GM12878 (cell line): ENCODE measurements at regions not wholly inside any gene's neighbourhood (a gene's known extent, or its start where the extent isn't known, plus 50 kb on each side); places are given as distances from the start of the nearest gene placed in this dataset.
"Not testable (repeated sequence)": the region's sequence is repeated elsewhere in the genome, so short reads cannot be mapped to it uniquely, and the experiment has no call there.

Source experiments
- ATAC-seq: fragments of 200-7000 bp; cut with Tn5 transposase; 3 replicates; pipeline ENCODE4 v1.9.1; 2020; ENCODE audit warnings: mild to moderate bottlenecking, moderate library complexity
- BruUV-seq: library from RNA; stranded (reverse); fragments of 400-500 nt; replicated peaks from 2 replicates; lab custom pipeline; 2021; lab: Mats Ljungman, UMichigan
- CTCF ChIA-PET: fragments of 300-600 bp; sonication (Branson Sonifier 250); formaldehyde crosslinking; extraction: SDS; loops from one replicate; lab custom pipeline; 2021; ENCODE audit warnings: inconsistent platforms; lab: Yijun Ruan, JAX
- POLR2A ChIA-PET: fragments of 350-600 bp; formaldehyde crosslinking; extraction: SDS; loops from one replicate; lab custom pipeline; 2021; ENCODE audit warnings: inconsistent platforms; lab: Charles Lee
- RAD21 ChIA-PET: fragments of 300-600 bp; sonication (Branson Sonifier 250); formaldehyde crosslinking; loops from one replicate; lab custom pipeline; 2023; ENCODE audit warnings: antibody characterized with exemption; ENCODE audit not compliant: unreplicated experiment; lab: Charles Lee
- SMC1A ChIA-PET: fragments of 300-600 bp; sonication (Branson Sonifier 250); formaldehyde crosslinking; loops from one replicate; lab custom pipeline; 2023; ENCODE audit not compliant: unreplicated experiment, uncharacterized antibody; lab: Charles Lee
- DNase-seq: peaks from one replicate; pipeline ENCODE4 v3.0.0-alpha.2; 2011; ENCODE audit warnings: low read depth, low spot score
- FAIRE-seq: peaks from 3 replicates; lab custom pipeline; 2011; peaks lifted over from hg19 to GRCh38; lab: Jason Lieb, UNC
- H2AFZ ChIP-seq: 2 replicates; pipeline ENCODE4 v1.6.0; 2011; ENCODE audit warnings: low read depth, low read length, control low read depth; ENCODE audit not compliant: control insufficient read depth
- H3K27ac ChIP-seq: 2 replicates; pipeline ENCODE4 v1.5.1; 2011; ENCODE audit warnings: control low read depth; ENCODE audit not compliant: control insufficient read depth, insufficient read depth
- H3K27me3 ChIP-seq, 2 experiments: replicated peaks in 1 of 2; 2 replicates each; pipeline versions ENCODE4 v1.6.0 to v1.6.1; 2011; ENCODE audit warnings: low read length in 1 of 2; ENCODE audit not compliant: control insufficient read depth in 2 of 2, insufficient read depth in 2 of 2
- H3K36me3 ChIP-seq, 2 experiments: 2 replicates each; pipeline ENCODE4 v1.5.1; 2011; ENCODE audit warnings: low read length in 1 of 2; ENCODE audit not compliant: control insufficient read depth in 2 of 2, insufficient read depth in 2 of 2
- H3K4me1 ChIP-seq: 2 replicates; pipeline ENCODE4 v1.6.1; 2011; ENCODE audit warnings: mild to moderate bottlenecking, low read length, moderate library complexity, mixed read lengths; ENCODE audit not compliant: control insufficient read depth, insufficient read depth
- H3K4me2 ChIP-seq: 2 replicates; pipeline ENCODE4 v1.6.0; 2011; ENCODE audit warnings: control low read depth; ENCODE audit not compliant: control insufficient read depth, insufficient read depth
- H3K4me3 ChIP-seq: fragments of 200-600 bp; sonication (generic); 2 replicates; pipeline ENCODE4 v1.5.1; 2016
- H3K79me2 ChIP-seq: 2 replicates; pipeline ENCODE4 v1.6.0; 2011; ENCODE audit warnings: low read length; ENCODE audit not compliant: control insufficient read depth, insufficient read depth
- H3K9ac ChIP-seq: 2 replicates; pipeline ENCODE4 v1.8.0; 2011; ENCODE audit warnings: low read length, control low read depth, mixed read lengths; ENCODE audit not compliant: control insufficient read depth, insufficient read depth
- H3K9me3 ChIP-seq: replicated peaks from 3 replicates; pipeline ENCODE4 v1.5.1; 2011; ENCODE audit warnings: mild to moderate bottlenecking, low read length; ENCODE audit not compliant: control insufficient read depth, insufficient read depth
- H4K20me1 ChIP-seq: 2 replicates; pipeline ENCODE4 v1.6.0; 2011; ENCODE audit not compliant: control insufficient read depth, insufficient read depth
- E2F4 ChIP-seq: IDR thresholded peaks from 2 replicates; pipeline ENCODE4 v1.6.1; 2012; ENCODE audit warnings: low read depth, low read length, improper control_type of control experiment
- HDGF ChIP-seq: fragments of 450-650 bp; IDR thresholded peaks from 2 replicates; pipeline ENCODE4 v1.6.1; 2016; ENCODE audit warnings: antibody characterized with exemption
- IRF5 ChIP-seq: fragments of 450-650 bp; IDR thresholded peaks from 2 replicates; pipeline ENCODE4 v1.6.1; 2017; ENCODE audit warnings: borderline replicate concordance
- JUND ChIP-seq: IDR thresholded peaks from 2 replicates; pipeline ENCODE4 v1.6.1; 2012; ENCODE audit warnings: low read depth, mild to moderate bottlenecking, low read length, improper control_type of control experiment, moderate library complexity
- MTA2 ChIP-seq: fragments of 450-650 bp; IDR thresholded peaks from 2 replicates; pipeline ENCODE4 v1.6.1; 2016; ENCODE audit warnings: low read depth, mild to moderate bottlenecking, moderate library complexity
- NR2F1 ChIP-seq: fragments of 450-650 bp; conservative IDR thresholded peaks from 2 replicates; pipeline ENCODE4 v1.6.1; 2017; ENCODE audit warnings: mild to moderate bottlenecking
- POLR2AphosphoS2 ChIP-seq: IDR thresholded peaks from 2 replicates; pipeline ENCODE4 v1.6.1; 2011; ENCODE audit warnings: low read depth, mild to moderate bottlenecking, low read length, improper control_type of control experiment, moderate library complexity
- SMARCA5 ChIP-seq: fragments of 450-650 bp; IDR thresholded peaks from 2 replicates; pipeline ENCODE4 v1.6.1; 2017; ENCODE audit warnings: mild to moderate bottlenecking
- ZNF24 ChIP-seq: fragments of 450-650 bp; IDR thresholded peaks from 2 replicates; pipeline ENCODE4 v1.6.1; 2017; ENCODE audit warnings: antibody characterized with exemption, mild to moderate bottlenecking
- WGBS: methylation state at CpG from one replicate; pipeline ENCODE4 v1.1.6; 2016; ENCODE audit warnings: low lambda C conversion rate; ENCODE audit not compliant: insufficient replicate concordance, insufficient coverage; ENCODE audit errors: missing lambda C conversion rate; 5-methylcytosine and 5-hydroxymethylcytosine counted together
- in situ Hi-C: fragments of 300-500 bp; cut with MboI; formaldehyde crosslinking; loops from 9 replicates; pipeline ENCODE4 v1.14.3; 2018; ENCODE audit warnings: mixed read lengths
- intact Hi-C: fragments of 100-400 bp; cut with micrococcal nuclease; formaldehyde crosslinking; loops from one replicate; pipeline ENCODE4 v1.14.2; 2022; ENCODE audit not compliant: unreplicated experiment

- POLR2A ChIA-PET, result no interaction called here
- Histone ChIP-seq H3K27me3 (no peaks in the 10 kb centered on the region), H3K79me2 (no peaks in the 10 kb centered on the region), H3K36me3 (no peaks in the 10 kb centered on the region), H3K4me1 (no peaks in the 10 kb centered on the region), H3K9ac (no peak overlapping the region), H2AFZ (no peak overlapping the region), H3K27ac (no peak overlapping the region), H3K4me2 (no peak overlapping the region), H3K4me3 (no peak overlapping the region), H3K9me3 (peaks cover 3% of the 10 kb centered on the region; the same call in 2 of the 3 replicates), H4K20me1 (no peaks in the 10 kb centered on the region)
- in situ Hi-C loops, result no loop called here
- DNase-seq (no peak), FAIRE-seq (no peak), ATAC-seq (no peak)
- WGBS, result 17% methylated on average over 3 of the region's 3 CpGs
- no TSS peak for BruUV-seq
- RAD21 ChIA-PET, result no interaction called here
- CTCF ChIA-PET, result no interaction called here
- TF ChIP-seq SMARCA5 (no peak), HDGF (no peak), IRF5 (no peak), ZNF24 (no peak), NR2F1 (no peak), E2F4 (no peak), JUND (no peak), MTA2 (no peak), POLR2AphosphoS2 (no peak)
- SMC1A ChIA-PET, result no interaction called here
- intact Hi-C loops, result no loop called here
Observed at GRCh38 chr21:10425856-10426255, 95.5 kb upstream of the TPTE start.

GRCh38 chr21:10426812-10427211, 94.6 kb upstream of the TPTE start:
- FAIRE-seq, result not testable (repeated sequence)

DNA sequence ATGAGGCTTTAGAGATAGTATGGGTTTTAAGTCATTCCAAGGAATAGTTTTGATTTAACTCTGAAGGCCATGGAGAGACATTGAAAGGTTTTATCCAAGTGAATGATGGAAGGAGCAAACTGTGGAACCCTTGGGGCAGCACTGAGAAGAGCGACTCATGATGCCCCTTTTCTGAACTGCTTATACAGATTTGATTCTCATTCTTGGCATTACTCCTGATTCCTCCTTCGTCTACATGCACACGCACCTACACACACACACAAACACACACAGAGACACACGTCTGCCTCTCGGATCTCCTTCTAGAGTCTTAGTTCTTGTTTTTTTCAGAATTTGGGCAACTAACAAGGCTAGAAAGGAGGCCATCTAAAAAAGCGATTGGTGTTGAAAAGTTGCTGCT, 94.1 kb upstream of the TPTE start:
- H3K9ac ChIP-seq, H3K9me3 ChIP-seq, ATAC-seq, in situ Hi-C loops, RAD21 ChIA-PET, intact Hi-C loops, H3K36me3 ChIP-seq, DNase-seq, H3K4me1 ChIP-seq, FAIRE-seq, H4K20me1 ChIP-seq, H2AFZ ChIP-seq, H3K4me3 ChIP-seq, H3K4me2 ChIP-seq, H3K27ac ChIP-seq, BruUV-seq, SMC1A ChIA-PET, CTCF ChIA-PET, H3K27me3 ChIP-seq, H3K79me2 ChIP-seq, POLR2A ChIA-PET: not testable (repeated sequence)
- 32% methylated on average over 6 of the region's 6 CpGs for WGBS

More at GRCh38 chr21:10426812-10427211, 94.6 kb upstream of the TPTE start:
- H3K27ac ChIP-seq, H3K4me1 ChIP-seq, CTCF ChIA-PET, in situ Hi-C loops, H3K9me3 ChIP-seq, BruUV-seq, SMC1A ChIA-PET, H3K27me3 ChIP-seq, H3K79me2 ChIP-seq, H3K4me3 ChIP-seq, H3K36me3 ChIP-seq, DNase-seq, POLR2A ChIA-PET, H4K20me1 ChIP-seq, H3K9ac ChIP-seq, H2AFZ ChIP-seq, H3K4me2 ChIP-seq, intact Hi-C loops, RAD21 ChIA-PET, ATAC-seq: not testable (repeated sequence)
- 8% methylated on average over 2 of the region's 2 CpGs for WGBS
